ENCODE measurements at regions not wholly inside any gene's neighbourhood (a gene's known extent, or its start where the extent isn't known, plus 50 kb on each side); places are given as distances from the start of the nearest gene placed in this dataset.

DNA sequence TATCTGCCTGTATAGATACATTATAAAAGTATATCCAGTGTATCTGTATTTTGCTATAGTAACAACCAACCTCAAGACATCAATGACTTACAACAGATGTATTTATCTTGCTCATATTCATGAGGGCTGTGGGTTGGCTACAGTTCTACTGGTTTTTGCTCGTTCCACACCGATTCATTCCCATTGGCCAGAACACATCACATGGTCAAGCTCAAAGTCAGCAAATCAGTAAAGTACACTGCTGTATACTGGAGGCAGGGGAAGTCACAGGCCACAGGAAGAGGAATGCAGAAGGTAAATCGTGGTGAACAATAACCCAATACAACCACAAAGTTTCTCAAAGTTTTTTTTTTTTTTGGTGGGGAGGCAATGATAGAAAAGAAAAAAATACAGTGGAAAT is 180.0 kb upstream of the CDKN3 start:
- no peak for DNase-seq

DNA sequence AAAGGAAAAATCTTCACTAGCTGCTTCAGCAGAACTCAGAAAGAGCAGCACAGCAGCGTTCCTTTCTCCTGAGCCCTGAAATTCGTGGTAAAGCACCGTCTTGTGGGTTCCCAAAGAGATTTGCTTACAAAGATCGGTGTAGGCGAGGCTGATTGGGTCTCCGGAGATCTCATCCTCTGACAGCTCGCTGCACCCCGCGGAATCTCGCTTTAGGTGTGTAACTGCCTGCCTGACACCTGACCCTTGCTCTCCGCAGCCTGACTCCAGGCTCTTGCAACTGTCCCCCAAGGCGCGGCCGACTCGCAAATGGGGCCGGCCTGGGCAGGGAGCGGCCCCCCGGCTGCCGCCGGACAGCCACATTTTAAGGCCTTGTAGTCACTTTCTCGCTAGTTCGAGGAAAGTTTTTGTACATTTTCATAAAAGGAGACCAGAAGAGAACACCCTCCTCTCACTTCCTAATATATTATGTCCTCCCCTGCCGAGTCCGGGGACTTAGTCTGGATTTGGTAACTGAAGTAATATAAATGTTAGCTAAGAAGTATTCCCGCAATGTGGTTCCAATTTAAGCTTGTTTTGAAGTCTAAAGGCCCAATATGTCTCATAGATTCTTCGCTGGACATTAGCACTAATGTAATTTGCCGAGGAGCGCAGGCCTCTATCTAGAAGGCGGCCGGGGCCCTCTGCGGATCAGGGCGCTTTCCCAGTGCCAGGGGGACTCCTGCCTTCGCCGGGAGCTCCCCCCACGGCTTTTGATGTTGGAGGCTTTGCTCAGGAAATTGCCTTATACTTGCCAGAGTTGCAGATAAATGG is 177.3 kb upstream of the CDKN3 start:
- DNase-seq = no peak

DNA sequence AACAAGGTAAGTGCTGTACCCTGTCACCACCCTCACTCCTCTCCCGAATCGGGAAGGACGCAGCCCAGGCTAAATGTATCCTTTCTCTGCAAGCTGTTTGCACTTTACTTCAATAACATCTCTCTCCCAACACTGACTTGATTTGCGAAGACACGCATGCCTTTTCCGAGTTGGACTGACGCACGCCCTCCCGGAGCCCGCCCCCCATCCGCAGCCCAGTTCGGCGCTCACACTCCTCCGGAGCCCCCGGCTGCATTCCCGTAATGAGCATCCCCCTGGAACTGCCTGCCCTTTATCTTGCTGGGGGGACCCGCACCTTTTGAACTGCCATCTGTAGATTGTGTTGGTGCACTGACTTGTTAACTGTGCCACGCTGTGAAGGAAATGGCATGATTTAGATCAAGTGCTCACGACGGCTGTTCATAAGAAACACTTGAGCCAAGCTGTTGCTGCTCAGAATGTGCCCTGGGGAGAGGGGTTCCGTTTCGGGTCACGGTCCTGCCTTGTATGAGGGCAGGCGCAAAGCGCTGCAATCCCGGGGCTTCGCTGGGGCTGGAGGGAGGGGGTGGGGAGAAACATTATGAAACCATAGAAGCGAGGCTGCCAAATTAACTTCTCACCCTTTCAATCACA is 176.6 kb upstream of the CDKN3 start:
- DNase-seq = no peak

- DNase-seq = no peak
Observed at GRCh38 chr14:54220704-54221431, 175.9 kb upstream of the CDKN3 start.

DNA sequence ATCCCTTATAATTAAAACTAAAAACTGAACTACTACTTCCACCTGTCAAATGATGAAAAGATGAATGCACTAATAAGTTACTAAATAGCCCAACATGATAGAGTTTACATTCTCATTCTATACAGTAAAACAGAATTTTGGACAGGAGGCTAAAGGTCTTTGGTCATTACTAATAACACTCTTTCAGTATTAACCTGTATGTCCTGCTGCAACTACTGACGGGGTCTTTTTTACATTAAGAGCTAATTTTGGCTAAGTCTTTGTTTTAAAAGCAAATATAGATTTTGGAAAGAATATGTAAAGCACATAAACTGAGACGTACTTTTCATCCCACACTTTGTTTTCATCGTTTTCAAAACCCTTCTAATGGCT is 175.4 kb upstream of the CDKN3 start:
- DNase-seq = no peak

GRCh38 chr14:54221971-54222370 is 174.8 kb upstream of the CDKN3 start:
- no peak for DNase-seq

DNA sequence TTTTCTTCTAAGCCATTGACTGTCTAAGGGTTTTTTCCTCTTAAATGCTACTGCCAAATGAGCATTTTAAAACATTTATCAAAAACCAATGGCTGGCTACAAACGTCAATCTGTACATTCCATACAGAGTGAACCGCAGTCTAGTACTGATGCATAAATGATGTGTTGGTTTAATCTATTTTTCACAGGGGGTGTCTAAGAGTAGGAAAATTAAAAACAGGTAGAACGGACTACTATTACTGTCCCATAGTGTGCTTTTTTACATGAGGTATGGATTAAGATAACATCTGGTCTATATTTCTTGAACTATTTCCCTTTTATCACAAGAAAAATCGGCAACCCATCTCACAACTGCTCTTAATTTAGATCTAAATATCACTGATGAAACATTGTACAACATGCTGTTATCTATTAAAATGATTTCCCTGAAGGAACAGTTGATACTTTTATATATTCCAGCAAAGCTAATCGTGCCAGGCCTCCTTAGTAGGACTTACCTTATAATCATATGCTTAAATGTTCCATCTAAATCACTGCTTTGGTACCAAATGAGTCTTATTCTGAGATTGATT is 172.9 kb upstream of the CDKN3 start:
- DNase-seq = no peak

DNA sequence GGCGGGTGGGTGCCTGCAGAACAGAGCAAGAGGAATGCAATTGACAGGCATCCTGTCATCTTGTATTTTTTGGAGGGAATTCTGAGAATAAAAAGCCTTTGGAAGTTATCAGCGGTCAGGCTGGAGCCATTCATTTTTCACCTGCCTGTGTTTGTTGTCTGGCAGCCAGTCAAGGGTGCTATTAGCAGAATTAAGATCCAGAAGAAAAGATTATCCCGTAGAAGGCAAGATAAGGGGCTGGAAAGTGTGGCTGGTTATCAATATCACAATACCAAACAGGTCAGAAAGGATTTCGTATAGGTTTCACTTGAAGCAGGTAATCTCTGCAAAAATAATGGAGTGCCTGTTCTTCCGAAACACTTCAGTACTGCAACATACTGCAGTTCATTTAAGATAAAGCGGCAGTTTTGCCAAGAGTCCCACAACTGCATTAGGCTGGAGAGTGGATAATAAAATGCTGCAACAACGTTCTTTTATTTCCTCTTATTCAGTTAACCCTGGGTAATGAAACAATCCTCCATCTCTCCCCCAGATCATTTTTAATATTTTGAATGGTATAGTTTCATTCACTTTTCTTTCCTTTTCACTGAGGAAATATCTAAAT is 171.2 kb upstream of the CDKN3 start:
- no peak for DNase-seq

- no peak for DNase-seq
Observed at GRCh38 chr14:54226103-54226502, 170.7 kb upstream of the CDKN3 start.

DNA sequence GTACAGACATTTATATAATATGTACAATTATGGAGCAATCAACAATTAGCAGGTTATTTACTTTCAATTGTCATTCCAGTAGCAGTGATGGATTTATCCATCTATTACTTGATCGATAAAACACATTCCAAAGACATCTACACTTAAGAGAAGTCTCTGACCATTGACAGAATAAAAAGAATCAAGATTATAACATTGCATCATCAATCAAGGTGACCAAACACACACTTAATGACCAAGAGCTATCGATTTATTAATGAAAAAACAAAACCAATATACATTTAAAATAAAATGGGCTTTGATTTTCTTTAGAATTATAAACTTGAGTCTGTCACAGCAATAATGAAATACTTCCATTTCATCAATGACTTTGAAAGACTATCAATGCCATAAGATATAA is 170.2 kb upstream of the CDKN3 start:
- no peak for DNase-seq

DNA sequence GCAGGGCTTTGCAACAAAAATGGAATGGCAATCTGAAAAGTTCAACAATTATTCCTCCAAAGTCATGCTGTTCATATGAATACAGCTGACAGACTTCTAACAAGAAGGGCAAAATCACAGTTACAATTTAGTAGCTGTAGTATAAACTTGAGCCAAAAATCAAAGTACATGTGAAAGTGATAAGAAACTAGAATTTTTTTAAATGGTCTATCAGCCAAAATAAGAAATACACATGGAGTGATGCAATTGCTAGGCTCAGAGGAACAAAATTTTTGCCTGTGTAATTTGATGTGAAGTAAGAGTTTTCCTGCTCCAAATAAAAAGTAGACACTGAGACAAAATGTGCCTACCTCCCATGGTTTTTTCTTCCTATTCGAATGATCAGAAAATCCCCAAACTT is 167.7 kb upstream of the CDKN3 start:
- DNase-seq = no peak

GRCh38 chr14:54230645-54231044 is 166.2 kb upstream of the CDKN3 start:
- DNase-seq = no peak

DNA sequence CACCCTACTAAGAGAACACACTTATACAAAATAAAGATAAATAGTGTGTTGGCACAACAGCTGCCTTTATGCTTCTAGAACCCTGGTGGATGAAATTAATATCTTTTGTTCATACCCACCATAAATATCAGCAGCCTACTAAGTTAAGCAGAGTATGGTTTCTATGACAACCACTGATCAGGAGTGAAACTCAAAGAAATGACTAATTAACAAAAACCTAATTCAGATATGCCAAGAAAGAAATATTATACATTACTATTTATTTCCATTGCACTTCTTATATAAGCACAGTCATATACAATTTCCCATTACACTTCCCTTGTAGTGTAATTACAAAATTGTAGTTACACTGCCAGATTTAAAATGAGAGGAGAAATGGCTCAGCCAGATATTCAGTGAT is 164.1 kb upstream of the CDKN3 start:
- DNase-seq = no peak

DNA sequence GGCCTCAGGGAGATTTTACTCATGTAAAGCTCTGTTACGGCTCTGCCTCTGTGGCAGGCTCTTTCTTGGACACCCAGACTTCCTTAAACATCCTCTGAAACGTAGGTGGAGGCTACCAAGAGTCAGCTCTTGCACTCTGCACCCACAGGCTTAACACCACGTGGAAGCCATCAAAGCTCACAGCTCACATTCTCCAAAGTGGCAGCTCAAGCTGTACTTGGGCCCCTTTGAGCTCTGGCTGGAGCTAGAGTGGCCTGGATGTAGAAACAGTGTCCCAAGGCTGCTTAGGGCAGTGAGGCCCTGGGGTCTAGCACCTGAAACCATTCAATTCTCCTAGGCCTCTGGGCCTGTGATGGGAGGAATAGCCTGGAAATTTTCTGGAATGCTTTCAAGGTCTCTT is 155.3 kb upstream of the CDKN3 start:
- no peak for DNase-seq

DNA sequence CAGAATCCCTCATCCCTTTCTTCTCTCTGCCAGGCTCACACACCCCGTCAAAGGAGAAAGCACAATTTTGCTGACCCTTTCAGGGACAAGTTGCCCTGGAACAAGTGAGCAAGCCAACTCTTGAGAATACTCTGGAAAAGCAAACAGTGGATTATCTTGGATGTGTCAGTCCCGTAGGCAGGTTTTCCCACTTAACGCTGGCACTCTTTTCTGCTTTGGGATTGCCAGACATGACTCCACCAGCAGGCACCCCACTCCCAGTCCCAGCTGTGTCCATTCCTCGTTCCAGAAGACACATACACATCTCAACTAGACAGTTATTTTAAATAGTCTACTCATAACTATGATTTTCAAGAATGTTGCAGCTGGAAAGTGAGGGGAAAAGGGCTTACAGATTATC is 145.5 kb upstream of the CDKN3 start:
- no peak for DNase-seq

DNA sequence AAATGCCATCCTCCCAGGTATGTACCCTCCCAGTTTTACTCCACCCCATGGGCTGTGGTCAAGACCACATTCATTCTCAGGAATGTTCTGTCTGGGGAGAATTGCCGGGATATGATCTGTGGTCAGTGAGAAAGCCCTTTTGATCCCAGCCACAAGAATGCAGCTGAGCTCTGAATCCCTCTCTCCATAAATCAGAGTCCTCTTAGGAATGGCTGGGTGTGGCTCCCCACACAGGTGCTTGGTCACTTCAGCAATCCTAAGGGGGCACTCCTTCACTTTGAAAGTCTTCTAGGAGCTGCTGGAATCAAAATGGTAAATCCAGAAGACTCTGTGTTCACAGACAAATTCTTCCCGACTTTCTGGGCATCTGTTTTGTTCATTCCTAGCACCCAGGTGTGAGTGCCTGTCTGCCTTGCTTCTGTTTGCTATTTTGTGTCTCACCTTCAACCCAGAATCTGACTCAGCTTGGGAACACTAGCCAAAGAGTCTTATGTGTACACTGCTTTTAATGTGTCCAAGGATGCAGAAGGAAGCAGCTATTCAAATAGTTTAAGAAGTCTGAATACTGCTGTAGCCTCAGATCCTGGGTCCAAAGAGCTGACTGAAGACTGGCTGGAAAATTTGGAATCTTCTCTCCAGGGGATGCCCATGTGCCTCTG is 144.6 kb upstream of the CDKN3 start:
- no peak for DNase-seq

DNA sequence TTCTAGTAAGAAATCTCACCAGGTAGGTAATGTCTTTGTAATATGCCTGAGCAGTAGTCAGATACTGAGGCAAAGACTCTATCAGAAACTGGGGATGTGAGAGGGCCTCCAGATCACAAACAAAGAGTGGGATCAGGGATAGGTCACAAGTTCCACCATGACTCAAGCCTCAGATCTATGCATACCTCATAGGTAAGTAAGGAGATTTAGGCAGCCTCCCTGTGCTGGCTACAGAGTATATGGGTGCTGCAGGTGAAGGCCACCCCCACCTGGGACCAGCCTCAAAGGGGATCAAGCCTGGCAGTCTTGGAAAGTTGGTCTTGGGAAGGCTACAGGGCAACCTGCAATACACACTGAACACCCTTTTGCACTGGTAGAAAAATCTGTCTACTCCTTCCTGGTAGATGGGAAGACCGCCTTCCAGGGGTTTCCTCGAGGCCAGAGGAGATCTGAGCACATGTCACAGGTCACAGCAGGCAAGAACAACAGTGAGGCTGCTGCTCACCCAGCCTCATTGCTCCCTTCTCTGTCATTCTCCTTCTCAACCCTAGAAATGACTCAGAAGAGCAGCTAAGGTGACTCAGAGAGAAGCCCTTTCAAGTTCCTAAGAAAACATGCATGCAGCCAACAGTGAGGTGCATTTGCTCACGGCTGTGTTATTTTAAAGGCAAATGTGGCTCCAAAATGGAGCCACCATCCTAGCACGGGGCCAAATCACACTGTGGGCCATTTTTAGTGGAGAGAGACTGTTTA is 143.4 kb upstream of the CDKN3 start:
- DNase-seq = no peak

GRCh38 chr14:54256156-54256555 is 140.7 kb upstream of the CDKN3 start:
- no peak for DNase-seq

DNA sequence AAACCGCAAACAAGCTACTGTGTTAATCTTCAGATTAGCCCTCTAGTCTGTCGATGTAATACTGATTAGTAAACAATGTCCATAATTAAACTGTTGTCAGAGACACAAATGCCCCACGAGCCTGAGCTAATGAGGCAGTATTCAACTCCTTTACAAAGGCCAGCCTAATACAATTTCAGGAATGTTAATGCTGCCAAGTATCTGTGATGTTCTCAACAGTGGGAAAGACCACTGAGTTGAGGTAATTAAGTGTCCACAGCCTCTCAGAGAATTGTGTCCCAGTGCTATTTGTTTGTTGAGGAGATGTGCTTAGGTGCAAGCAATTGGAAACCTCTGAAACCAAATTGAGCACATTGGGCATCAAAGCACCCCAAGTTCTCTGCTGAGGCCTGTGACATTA is 139.4 kb upstream of the CDKN3 start:
- DNase-seq = no peak

DNA sequence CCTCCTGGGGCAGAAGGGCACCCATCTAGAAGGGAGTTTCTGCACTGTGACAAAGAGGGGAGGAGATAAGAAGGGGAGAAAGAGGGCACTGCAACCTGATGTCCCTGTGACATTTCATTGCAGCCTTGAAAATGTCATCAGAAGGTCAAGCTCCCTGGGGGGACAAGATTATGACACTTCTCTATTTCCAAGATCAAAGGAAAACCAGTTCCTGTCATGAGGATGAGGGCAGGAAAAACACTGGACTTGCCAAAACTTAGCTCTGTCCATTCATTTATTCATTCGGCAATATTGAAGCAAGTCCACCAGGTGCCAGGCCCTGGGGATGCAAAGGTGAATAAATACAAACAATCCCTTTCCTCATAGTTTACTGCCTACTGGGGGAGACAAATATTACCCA is 138.4 kb upstream of the CDKN3 start:
- DNase-seq = no peak

DNA sequence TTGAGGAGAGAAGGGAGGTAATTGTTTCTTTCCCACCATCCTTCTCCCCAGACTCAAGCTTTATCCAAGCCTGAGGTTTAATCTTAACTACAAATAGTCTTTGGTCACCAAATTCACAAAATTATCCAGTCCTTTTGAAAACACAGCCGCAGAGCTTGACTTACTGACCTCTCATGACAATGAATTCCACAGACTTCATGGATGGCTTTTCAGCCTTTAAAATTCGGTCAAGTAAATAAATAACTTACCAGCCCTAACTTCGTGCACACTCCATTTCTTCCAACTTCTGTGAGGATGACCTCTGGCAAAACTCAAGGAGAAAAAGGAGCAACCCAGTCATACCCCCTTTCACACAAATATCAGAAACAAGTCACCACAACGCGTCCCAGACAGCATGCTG is 137.0 kb upstream of the CDKN3 start:
- DNase-seq = no peak

DNA sequence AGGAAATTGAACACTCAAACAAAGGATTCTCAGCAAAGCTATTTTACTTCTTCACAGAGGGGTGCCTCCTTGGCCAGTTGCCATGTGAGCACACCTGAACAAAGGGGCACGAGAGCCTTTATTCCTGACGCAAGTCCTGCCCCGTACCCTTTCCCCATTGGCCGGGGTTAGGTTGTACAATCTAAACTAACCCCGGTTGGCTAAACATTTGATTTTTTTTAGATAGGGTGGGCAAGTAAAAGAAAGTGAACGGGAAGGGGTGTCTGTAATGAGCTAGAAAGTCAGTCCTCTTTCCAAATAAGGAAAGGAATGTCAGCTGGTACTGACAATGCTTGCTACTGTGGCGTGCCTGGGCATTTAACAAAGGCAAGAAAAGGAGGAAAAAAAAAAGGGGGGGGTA is 135.5 kb upstream of the CDKN3 start:
- DNase-seq = no peak
